NCI-H146 treated with DMSO at 0.1 percent for 48 hours (cell line): ENCODE measurements at regions not wholly inside any gene's neighbourhood (a gene's known extent, or its start where the extent isn't known, plus 50 kb on each side); places are given as distances from the start of the nearest gene placed in this dataset.
"Not testable (repeated sequence)": the region's sequence is repeated elsewhere in the genome, so short reads cannot be mapped to it uniquely, and the experiment has no call there.

Experiments used
- DNase-seq: peaks from one replicate; lab custom pipeline; 2025; ENCODE audit not compliant: unreplicated experiment; lab: John Stamatoyannopoulos, UW

GRCh38 chr1:235059221-235059620 lies 69.4 kb downstream of the TOMM20 start:
- no peak for DNase-seq

GRCh38 chr1:235058695-235059094 lies 69.9 kb downstream of the TOMM20 start:
- DNase-seq = no peak

- no peak for DNase-seq
Observed at GRCh38 chr1:235057385-235058306, 71.0 kb downstream of the TOMM20 start.

- no peak for DNase-seq
Observed at GRCh38 chr1:235056937-235057336, 71.7 kb downstream of the TOMM20 start.

- DNase-seq = no peak
Observed at GRCh38 chr1:235054936-235055335, 73.7 kb downstream of the TOMM20 start.

GRCh38 chr1:235054466-235054865 lies 74.2 kb downstream of the TOMM20 start:
- DNase-seq = no peak

- no peak for DNase-seq
Observed at GRCh38 chr1:235052067-235053008, 76.3 kb downstream of the TOMM20 start.

GRCh38 chr1:235051521-235051920 lies 77.1 kb downstream of the TOMM20 start:
- DNase-seq = no peak

GRCh38 chr1:235050911-235051360 lies 77.7 kb downstream of the TOMM20 start:
- DNase-seq = no peak

GRCh38 chr1:235049716-235050378 lies 78.8 kb downstream of the TOMM20 start:
- not testable (repeated sequence) for DNase-seq

- no peak for DNase-seq
Observed at GRCh38 chr1:235049217-235049616, 79.4 kb downstream of the TOMM20 start.

GRCh38 chr1:235047331-235047871 lies 81.2 kb downstream of the TOMM20 start:
- DNase-seq = no peak

- no peak for DNase-seq
Observed at GRCh38 chr1:235045921-235046601, 82.6 kb downstream of the TOMM20 start.

- DNase-seq = no peak
Observed at GRCh38 chr1:235045034-235045690, 83.5 kb downstream of the TOMM20 start.

GRCh38 chr1:235043234-235043633 lies 85.4 kb downstream of the TOMM20 start:
- DNase-seq = no peak

GRCh38 chr1:235038701-235039100 lies 89.9 kb downstream of the TOMM20 start:
- DNase-seq = no peak

GRCh38 chr1:235035928-235036327 lies 92.7 kb downstream of the TOMM20 start:
- no peak for DNase-seq

- DNase-seq = no peak
Observed at GRCh38 chr1:235030919-235031596, 97.6 kb downstream of the TOMM20 start.

- no peak for DNase-seq
Observed at GRCh38 chr1:235027862-235028250, 100.8 kb downstream of the TOMM20 start.
